Adrenal gland (tissue), 9 donors: ENCODE measurements at regions not wholly inside any gene's neighbourhood (a gene's known extent, or its start where the extent isn't known, plus 50 kb on each side); places are given as distances from the start of the nearest gene placed in this dataset.

ENCODE experiments used
- DNase-seq, 7 donors: peaks; one replicate each; pipeline ENCODE4 v3.0.0-alpha.2; 2019 to 2020
- H3K27ac ChIP-seq, 5 donors: fragments of 200-600 bp; sonication (generic) in 4 of 5; 1 replicate in 3 of 5; 2 replicates in 2 of 5; pipeline versions ENCODE4 v1.5.1 to v1.8.0; 2016 to 2020; ENCODE audit warnings: mild to moderate bottlenecking in 1 of 5
- H3K27me3 ChIP-seq: fragments of 200-600 bp; 2 replicates; pipeline ENCODE4 v1.8.0; 2021
- H3K36me3 ChIP-seq, 2 donors: fragments of 200-600 bp; replicated peaks in 1 of 2; 1 replicate in 1 of 2; 2 replicates in 1 of 2; pipeline versions ENCODE4 v1.5.1 to v1.8.0; 2018 to 2022
- H3K4me1 ChIP-seq, 2 donors: fragments of 200-600 bp; replicated peaks in 1 of 2; 1 replicate in 1 of 2; 2 replicates in 1 of 2; pipeline versions ENCODE4 v1.5.1 to v1.8.0; 2018 to 2021
- H3K4me3 ChIP-seq, 4 donors: fragments of 200-600 bp; sonication (generic) in 3 of 4; one replicate each; pipeline ENCODE4 v1.5.1; 2016 to 2018
- H3K9me3 ChIP-seq, 3 donors: fragments of 200-600 bp; sonication (generic) in 1 of 3; replicated peaks in 1 of 3; 1 replicate in 2 of 3; 2 replicates in 1 of 3; pipeline versions ENCODE4 v1.5.1 to v1.8.0; 2016 to 2021
- POLR2A ChIP-seq, 2 donors: fragments of 450-650 bp; IDR thresholded peaks; one replicate each; pipeline ENCODE4 v1.6.1; 2017; ENCODE audit warnings: antibody characterized with exemption in 2 of 2, mild to moderate bottlenecking in 2 of 2, moderate library complexity in 1 of 2
- WGBS, 4 donors: extraction: QIAGEN DNeasy Blood & Tissue Kit in 2 of 4; methylation state at CpG; one replicate each; pipeline versions ENCODE4 v1.1.5 to v1.1.7; 2013 to 2017; 5-methylcytosine and 5-hydroxymethylcytosine counted together
- intact Hi-C, 2 donors: fragments of 100-400 bp; cut with DNase I; formaldehyde crosslinking; loops; one replicate each; pipeline versions ENCODE4 v1.14.1 to v1.15.0; 2022 to 2023
- TF ChIP-seq, protein P1 (sequence below), 6 experiments: fragments of 450-650 bp in 4 of 6; fragments of 200-600 bp in 2 of 6; sonication (generic) in 1 of 6; IDR thresholded peaks; 1 replicate in 5 of 6; 2 replicates in 1 of 6; pipeline versions ENCODE4 v1.5.1 to v1.8.0; 2016 to 2021; ENCODE audit warnings: antibody characterized with exemption in 6 of 6, mild to moderate bottlenecking in 2 of 6, moderate library complexity in 1 of 6
- donor health status: healthy with polysubstance abuse.
- donor health status: Bipolar disorder and iron deficiency.
- donor health status: DM: yes; HTN: yes; CAD: no.
- donor health status: DM: no; HTN: no; CAD: no.
- donor health status: DM: no; HTN: no; CAD: no.

DNA sequence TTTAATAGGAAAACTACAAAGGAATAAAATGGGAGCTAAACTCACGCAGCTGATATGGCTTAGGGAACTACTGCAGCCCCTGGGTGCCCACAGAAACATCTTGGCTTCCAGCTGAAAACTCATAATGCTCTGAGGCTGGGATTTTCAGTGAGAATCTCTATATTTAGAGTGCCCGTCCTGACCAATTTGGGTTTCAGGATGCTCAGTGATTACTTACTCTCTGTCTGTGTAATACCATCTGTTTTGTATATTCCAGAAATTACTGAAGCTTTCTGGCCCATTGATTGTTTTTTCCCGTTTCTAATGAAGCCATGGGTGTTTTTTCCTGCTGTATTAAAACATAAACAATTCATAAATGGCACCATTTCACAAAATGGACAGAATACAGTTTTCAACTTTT lies 50.6 kb upstream of the ZNF385D start:
- H3K4me1 ChIP-seq = no peaks in the 10 kb centered on the region
- TF ChIP-seq POLR2A (IDR thresholded peaks at IDR 0.05) = no peak
- no peak for DNase-seq
- H3K4me3 ChIP-seq = no peak overlapping the region
- H3K27me3 ChIP-seq = no peaks in the 10 kb centered on the region
- H3K36me3 ChIP-seq = no peaks in the 10 kb centered on the region
- WGBS, 4 donors = 66 to 75% (median 70%) methylated on average over 3 of the region's 3 CpGs
- no peak overlapping the region for H3K27ac ChIP-seq
- intact Hi-C loops = no loop called here
- H3K9me3 ChIP-seq = no peaks in the 10 kb centered on the region

DNA sequence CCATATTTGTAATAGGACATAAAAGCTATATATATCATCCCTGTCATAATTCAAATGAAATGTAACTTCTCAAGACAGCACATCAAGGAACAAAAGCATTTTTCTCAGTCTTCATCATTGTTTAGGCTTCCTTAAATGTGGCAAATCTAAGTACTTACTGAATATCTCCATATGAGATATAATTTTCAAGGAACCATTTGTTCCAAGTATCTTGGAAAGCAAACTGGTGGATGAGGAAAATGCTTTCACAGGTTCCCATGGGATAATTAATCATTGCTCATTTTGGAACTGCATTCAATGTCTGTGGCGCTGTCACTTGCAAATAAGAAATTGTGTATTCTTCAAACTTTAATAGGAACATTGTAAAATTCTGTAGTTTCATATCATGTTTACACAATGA lies 52.6 kb upstream of the ZNF385D start:
- DNase-seq = no peak
- no peaks in the 10 kb centered on the region for H3K36me3 ChIP-seq
- no peaks in the 10 kb centered on the region for H3K27me3 ChIP-seq
- H3K27ac ChIP-seq = no peak overlapping the region
- intact Hi-C loops = no loop called here
- no peak for TF ChIP-seq POLR2A (IDR thresholded peaks at IDR 0.05)
- TF ChIP-seq, protein P1, sequence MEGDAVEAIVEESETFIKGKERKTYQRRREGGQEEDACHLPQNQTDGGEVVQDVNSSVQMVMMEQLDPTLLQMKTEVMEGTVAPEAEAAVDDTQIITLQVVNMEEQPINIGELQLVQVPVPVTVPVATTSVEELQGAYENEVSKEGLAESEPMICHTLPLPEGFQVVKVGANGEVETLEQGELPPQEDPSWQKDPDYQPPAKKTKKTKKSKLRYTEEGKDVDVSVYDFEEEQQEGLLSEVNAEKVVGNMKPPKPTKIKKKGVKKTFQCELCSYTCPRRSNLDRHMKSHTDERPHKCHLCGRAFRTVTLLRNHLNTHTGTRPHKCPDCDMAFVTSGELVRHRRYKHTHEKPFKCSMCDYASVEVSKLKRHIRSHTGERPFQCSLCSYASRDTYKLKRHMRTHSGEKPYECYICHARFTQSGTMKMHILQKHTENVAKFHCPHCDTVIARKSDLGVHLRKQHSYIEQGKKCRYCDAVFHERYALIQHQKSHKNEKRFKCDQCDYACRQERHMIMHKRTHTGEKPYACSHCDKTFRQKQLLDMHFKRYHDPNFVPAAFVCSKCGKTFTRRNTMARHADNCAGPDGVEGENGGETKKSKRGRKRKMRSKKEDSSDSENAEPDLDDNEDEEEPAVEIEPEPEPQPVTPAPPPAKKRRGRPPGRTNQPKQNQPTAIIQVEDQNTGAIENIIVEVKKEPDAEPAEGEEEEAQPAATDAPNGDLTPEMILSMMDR (IDR thresholded peaks at IDR 0.05) = no peak
- WGBS, 4 donors = 63 to 80% (median 70%) methylated on average over 1 of the region's 1 CpG
- H3K9me3 ChIP-seq = no peaks in the 10 kb centered on the region
- H3K4me3 ChIP-seq = no peak overlapping the region
- H3K4me1 ChIP-seq = no peaks in the 10 kb centered on the region

DNA sequence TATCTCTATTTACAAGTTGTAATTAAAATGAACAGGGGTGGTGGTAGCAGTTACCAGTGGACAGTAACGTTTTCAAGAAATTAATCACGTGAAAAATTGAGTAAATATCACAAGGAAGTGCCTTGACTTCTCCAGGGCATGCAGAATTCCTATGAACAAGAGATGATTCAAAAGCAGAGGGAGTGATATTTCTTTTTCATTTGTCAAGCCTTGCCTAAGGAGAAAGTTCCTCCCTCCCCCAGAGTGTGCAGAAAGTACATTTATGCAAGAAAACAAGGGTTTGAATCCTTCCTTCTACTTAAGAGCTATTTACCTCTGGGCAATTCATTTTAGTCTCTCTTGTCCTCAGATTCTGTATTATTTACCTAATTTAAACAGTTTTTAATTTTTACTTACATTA lies 53.3 kb upstream of the ZNF385D start:
- 21 to 46% (median 24%) methylated on average over 2 of the region's 2 CpGs for WGBS, 4 donors
- no peaks in the 10 kb centered on the region for H3K36me3 ChIP-seq
- no peaks in the 10 kb centered on the region for H3K4me1 ChIP-seq
- no peaks in the 10 kb centered on the region for H3K27me3 ChIP-seq
- no peak overlapping the region for H3K4me3 ChIP-seq
- TF ChIP-seq POLR2A (IDR thresholded peaks at IDR 0.05) = no peak
- TF ChIP-seq, protein P1 (IDR thresholded peaks at IDR 0.05) = no peak
- H3K9me3 ChIP-seq = no peaks in the 10 kb centered on the region
- intact Hi-C loops = no loop called here
- H3K27ac ChIP-seq = no peak overlapping the region
- no peak for DNase-seq

DNA sequence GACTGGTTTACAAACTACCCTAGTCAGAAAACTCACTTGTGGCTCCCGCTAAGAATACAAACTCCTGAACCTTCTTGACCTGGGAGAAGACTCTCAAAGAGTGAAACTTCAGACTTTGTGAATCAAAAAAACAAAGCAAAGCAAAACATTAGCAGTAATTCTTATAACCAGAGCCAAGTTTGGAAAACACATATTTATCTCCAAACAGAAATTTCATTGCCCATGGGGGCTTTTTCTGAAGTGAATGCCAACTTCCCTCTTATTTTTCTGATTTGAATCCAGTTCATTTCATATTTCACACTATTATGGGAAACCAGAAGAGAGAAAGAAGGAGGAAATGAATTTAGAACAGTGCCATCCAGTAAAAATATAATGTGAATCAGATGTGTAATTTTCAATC lies 55.7 kb upstream of the ZNF385D start:
- no peak overlapping the region for H3K27ac ChIP-seq
- no peaks in the 10 kb centered on the region for H3K36me3 ChIP-seq
- TF ChIP-seq, protein P1 (IDR thresholded peaks at IDR 0.05) = no peak
- no peak for TF ChIP-seq POLR2A (IDR thresholded peaks at IDR 0.05)
- DNase-seq = no peak
- no peak overlapping the region for H3K4me3 ChIP-seq
- no peaks in the 10 kb centered on the region for H3K4me1 ChIP-seq
- intact Hi-C loops = no loop called here
- no peaks in the 10 kb centered on the region for H3K9me3 ChIP-seq
- 72 to 89% (median 77%) methylated on average over 1 of the region's 1 CpG for WGBS, 4 donors
- H3K27me3 ChIP-seq = no peaks in the 10 kb centered on the region

DNA sequence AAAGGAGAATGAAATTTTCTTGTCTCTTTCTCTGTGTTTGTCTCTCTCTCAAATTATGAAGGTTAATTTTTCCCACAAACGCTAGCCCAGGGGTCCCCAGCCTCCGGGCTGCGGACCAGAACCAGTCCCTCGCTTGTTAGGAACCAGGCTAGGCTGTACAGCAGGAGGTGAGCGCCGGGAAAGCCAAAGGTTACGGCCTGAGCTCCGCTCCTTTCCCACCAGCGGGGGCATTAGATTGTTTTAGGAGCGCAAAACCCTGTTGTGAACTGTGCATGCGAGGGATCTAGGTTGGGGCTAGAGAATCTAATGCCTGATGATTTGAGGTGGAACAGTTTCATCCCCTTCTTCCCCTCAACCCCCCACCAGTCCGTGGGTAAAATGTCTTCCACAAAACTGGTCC lies 74.7 kb upstream of the ZNF385D start:
- intact Hi-C loops = no loop called here
- Histone ChIP-seq H3K27ac (no peak overlapping the region), H3K4me1 (no peaks in the 10 kb centered on the region), H3K36me3 (no peaks in the 10 kb centered on the region), H3K27me3 (no peaks in the 10 kb centered on the region), H3K4me3 (no peak overlapping the region), H3K9me3 (no peaks in the 10 kb centered on the region)
- no peak for DNase-seq
- WGBS, 4 donors = 75 to 84% (median 78%) methylated on average over 12 of the region's 12 CpGs
- TF ChIP-seq, protein P1 (IDR thresholded peaks at IDR 0.05) = no peak
